CD4-positive, alpha-beta memory T cell (primary cell): ENCODE measurements at regions not wholly inside any gene's neighbourhood (a gene's known extent, or its start where the extent isn't known, plus 50 kb on each side); places are given as distances from the start of the nearest gene placed in this dataset.
"Not testable (repeated sequence)": the region's sequence is repeated elsewhere in the genome, so short reads cannot be mapped to it uniquely, and the experiment has no call there.

Source experiments
- CTCF ChIA-PET: fragments of 350-600 bp; sonication (Branson Sonifier 250); formaldehyde crosslinking; loops from one replicate; lab custom pipeline; 2021; ENCODE audit warnings: inconsistent platforms; ENCODE audit not compliant: partially characterized antibody; lab: Charles Lee
- POLR2A ChIA-PET: fragments of 350-600 bp; sonication (Branson Sonifier 250); formaldehyde crosslinking; loops from one replicate; lab custom pipeline; 2021; ENCODE audit not compliant: partially characterized antibody; lab: Charles Lee
- DNase-seq, 5 donors: peaks; one replicate each; pipeline versions ENCODE4 v3.0.0 to v3.0.0-alpha.2; 2020 to 2022; ENCODE audit warnings: mixed read lengths in 1 of 5
- H3K27ac ChIP-seq: one replicate; pipeline ENCODE4 v1.7.0; 2013; ENCODE audit warnings: low read depth, low read length
- H3K27me3 ChIP-seq: 2 replicates; pipeline ENCODE4 v1.7.0; 2013; ENCODE audit warnings: mild to moderate bottlenecking, low read length, moderate library complexity; ENCODE audit not compliant: insufficient read depth
- H3K36me3 ChIP-seq: 2 replicates; pipeline ENCODE4 v1.7.0; 2013; ENCODE audit warnings: mild to moderate bottlenecking, low read length, moderate library complexity; ENCODE audit not compliant: insufficient read depth
- H3K4me1 ChIP-seq: 2 replicates; pipeline ENCODE4 v1.7.0; 2013; ENCODE audit warnings: mild to moderate bottlenecking, low read length, moderate library complexity; ENCODE audit not compliant: insufficient read depth
- H3K4me3 ChIP-seq, 2 donors: one replicate each; pipeline ENCODE4 v1.7.0; 2013; ENCODE audit warnings: low read length in 2 of 2, mild to moderate bottlenecking in 1 of 2
- H3K9me3 ChIP-seq, 2 donors: one replicate each; pipeline ENCODE4 v1.7.0; 2013; ENCODE audit warnings: low read length in 2 of 2, control low read depth in 1 of 2; ENCODE audit not compliant: control insufficient read depth in 1 of 2
- H3K27ac Mint-ChIP-seq, 7 donors: one replicate each; pipeline ENCODE4 v1.8.0; 2020 to 2021; ENCODE audit warnings: mixed read lengths in 7 of 7, mild to moderate bottlenecking in 6 of 7, inconsistent platforms in 3 of 7, moderate library complexity in 3 of 7
- H3K27me3 Mint-ChIP-seq, 2 donors: one replicate each; pipeline ENCODE4 v1.8.0; 2020 to 2021; ENCODE audit warnings: mixed read lengths in 2 of 2
- H3K36me3 Mint-ChIP-seq, 2 donors: one replicate each; pipeline ENCODE4 v1.8.0; 2020 to 2021; ENCODE audit warnings: mixed read lengths in 2 of 2, inconsistent platforms in 1 of 2, mild to moderate bottlenecking in 1 of 2
- H3K4me1 Mint-ChIP-seq, 4 donors: one replicate each; pipeline ENCODE4 v1.8.0; 2020 to 2021; ENCODE audit warnings: mixed read lengths in 4 of 4, mild to moderate bottlenecking in 1 of 4
- H3K4me3 Mint-ChIP-seq, 8 donors: one replicate each; pipeline ENCODE4 v1.8.0; 2020 to 2021; ENCODE audit warnings: mixed read lengths in 8 of 8, mild to moderate bottlenecking in 7 of 8, moderate library complexity in 6 of 8, inconsistent platforms in 3 of 8
- H3K9me3 Mint-ChIP-seq, 8 donors: one replicate each; pipeline ENCODE4 v1.8.0; 2020 to 2021; ENCODE audit warnings: mixed read lengths in 8 of 8, mild to moderate bottlenecking in 5 of 8, inconsistent platforms in 3 of 8, moderate library complexity in 1 of 8
- intact Hi-C: fragments of 100-400 bp; cut with micrococcal nuclease; formaldehyde crosslinking; loops from one replicate; pipeline ENCODE4 v1.15.1; 2023

GRCh38 chr10:131363416-131363815 is 51.9 kb upstream of the TCERG1L start:
- Histone ChIP-seq H3K36me3 (no peaks in the 10 kb centered on the region), H3K4me1 (no peaks in the 10 kb centered on the region), H3K27ac (no peak overlapping the region), H3K4me3 (no peak overlapping the region), H3K27me3 (no peaks in the 10 kb centered on the region), H3K9me3 (no peaks in the 10 kb centered on the region)
- no peaks in the 10 kb centered on the region for H3K4me1 Mint-ChIP-seq
- intact Hi-C loops: no loop called here
- DNase-seq: no peak
- H3K9me3 Mint-ChIP-seq: peaks cover 3 to 28% (median 13%) of the 10 kb centered on the region in 8 donors
- H3K27ac Mint-ChIP-seq: no peak overlapping the region
- ChIA-PET POLR2A (no interaction called here), CTCF (no interaction called here)
- no peaks in the 10 kb centered on the region for H3K27me3 Mint-ChIP-seq
- H3K36me3 Mint-ChIP-seq: no peaks in the 10 kb centered on the region
- H3K4me3 Mint-ChIP-seq: no peak overlapping the region

- POLR2A ChIA-PET: no interaction called here
- no peaks in the 10 kb centered on the region for H3K27me3 ChIP-seq
Observed at GRCh38 chr10:131371571-131371970, 60.0 kb upstream of the TCERG1L start.

GRCh38 chr10:131381576-131381975 is 70.1 kb upstream of the TCERG1L start:
- Mint-ChIP-seq H3K27me3 (peaks cover 0 to 2% of the 10 kb centered on the region in 2 donors), H3K9me3 (peaks cover 0 to 4% (median under 1%) of the 10 kb centered on the region in 8 donors), H3K4me1 (peaks cover 0 to 3% (median 0%) of the 10 kb centered on the region in 4 donors), H3K4me3 (no peak overlapping the region), H3K27ac (no peak overlapping the region), H3K36me3 (no peaks in the 10 kb centered on the region)
- POLR2A ChIA-PET: no interaction called here
- H3K4me3 ChIP-seq: no peak overlapping the region
- H3K27ac ChIP-seq: no peak overlapping the region
- no peaks in the 10 kb centered on the region for H3K27me3 ChIP-seq
- H3K9me3 ChIP-seq: no peaks in the 10 kb centered on the region
- DNase-seq: no peak
- no peaks in the 10 kb centered on the region for H3K36me3 ChIP-seq
- intact Hi-C loops: no loop called here
- CTCF ChIA-PET: no interaction called here
- H3K4me1 ChIP-seq: no peaks in the 10 kb centered on the region

More at GRCh38 chr10:131371571-131371970, 60.0 kb upstream of the TCERG1L start:
- DNase-seq: no peak
- intact Hi-C loops: no loop called here
- H3K36me3 Mint-ChIP-seq: peaks cover 0 to 1% of the 10 kb centered on the region in 2 donors
- Histone ChIP-seq H3K9me3 (peaks cover 0 to 3% of the 10 kb centered on the region in 2 donors), H3K36me3 (no peaks in the 10 kb centered on the region), H3K27ac (no peak overlapping the region), H3K4me3 (no peak overlapping the region), H3K4me1 (no peaks in the 10 kb centered on the region)
- no peak overlapping the region for H3K4me3 Mint-ChIP-seq
- no peaks in the 10 kb centered on the region for H3K4me1 Mint-ChIP-seq
- CTCF ChIA-PET: no interaction called here
- H3K9me3 Mint-ChIP-seq: peaks cover 3 to 37% (median 14%) of the 10 kb centered on the region in 8 donors
- H3K27me3 Mint-ChIP-seq: no peaks in the 10 kb centered on the region
- H3K27ac Mint-ChIP-seq: no peak overlapping the region

DNA sequence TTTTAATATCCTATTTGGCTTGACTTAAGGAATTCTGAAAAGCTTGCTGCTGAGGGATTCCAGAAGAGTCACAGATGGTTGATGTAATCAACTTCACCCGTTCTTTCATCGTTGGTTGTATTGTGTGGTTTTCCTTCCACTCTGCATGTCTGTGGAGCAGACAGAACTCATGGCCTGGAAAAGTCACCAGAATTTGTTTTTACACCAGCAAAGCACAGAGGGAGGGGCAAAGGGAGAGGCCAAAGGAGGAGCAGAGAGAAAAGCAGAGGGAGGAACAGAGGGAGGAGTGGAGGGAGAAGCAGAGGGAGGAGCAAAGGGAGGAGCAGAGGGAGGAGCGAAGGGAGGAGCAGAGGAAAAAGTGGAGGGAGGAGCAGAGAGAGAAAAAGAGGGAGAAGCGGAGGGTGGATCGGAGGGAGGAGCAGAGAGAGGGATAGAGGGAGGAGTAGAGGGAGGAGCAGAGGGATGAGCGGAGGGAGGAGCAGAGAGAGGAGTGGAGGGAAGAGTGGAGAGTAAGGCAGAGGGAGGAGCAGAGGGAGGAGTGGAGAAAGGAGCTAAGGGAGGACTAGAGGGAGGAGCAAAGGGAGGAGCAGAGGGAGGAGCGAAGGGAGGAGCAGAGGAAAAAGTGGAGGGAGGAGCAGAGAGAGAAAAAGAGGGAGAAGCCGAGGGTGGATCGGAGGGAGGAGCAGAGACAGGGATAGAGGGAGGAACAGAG is 73.8 kb upstream of the TCERG1L start:
- H3K9me3 Mint-ChIP-seq, H3K4me3 ChIP-seq, CTCF ChIA-PET: not testable (repeated sequence)

GRCh38 chr10:131387018-131387529 is 75.6 kb upstream of the TCERG1L start:
- no peaks in the 10 kb centered on the region for H3K4me1 Mint-ChIP-seq
- no peaks in the 10 kb centered on the region for H3K27me3 Mint-ChIP-seq
- H3K9me3 Mint-ChIP-seq: peaks cover 0 to 2% (median 0%) of the 10 kb centered on the region in 8 donors
- Histone ChIP-seq H3K36me3 (no peaks in the 10 kb centered on the region), H3K27ac (no peak overlapping the region), H3K4me3 (no peak overlapping the region), H3K27me3 (no peaks in the 10 kb centered on the region), H3K4me1 (no peaks in the 10 kb centered on the region), H3K9me3 (no peaks in the 10 kb centered on the region)
- no peak overlapping the region for H3K4me3 Mint-ChIP-seq
- intact Hi-C loops: no loop called here
- ChIA-PET POLR2A (no interaction called here), CTCF (no interaction called here)
- no peak overlapping the region for H3K27ac Mint-ChIP-seq
- no peak for DNase-seq
- H3K36me3 Mint-ChIP-seq: no peaks in the 10 kb centered on the region

More for the DNA sequence above, 73.8 kb upstream of the TCERG1L start:
- intact Hi-C loops, H3K4me3 Mint-ChIP-seq, H3K36me3 Mint-ChIP-seq, H3K36me3 ChIP-seq, POLR2A ChIA-PET, H3K27ac Mint-ChIP-seq, H3K4me1 ChIP-seq, DNase-seq, H3K27me3 Mint-ChIP-seq, H3K27me3 ChIP-seq, H3K27ac ChIP-seq, H3K9me3 ChIP-seq, H3K4me1 Mint-ChIP-seq: not testable (repeated sequence)

- ChIA-PET POLR2A (no interaction called here), CTCF (no interaction called here)
- Mint-ChIP-seq H3K36me3 (no peaks in the 10 kb centered on the region), H3K27ac (no peak overlapping the region), H3K9me3 (peaks cover 0 to 8% (median under 1%) of the 10 kb centered on the region in 8 donors), H3K4me3 (no peak overlapping the region), H3K4me1 (no peaks in the 10 kb centered on the region), H3K27me3 (no peaks in the 10 kb centered on the region)
- Histone ChIP-seq H3K27me3 (no peaks in the 10 kb centered on the region), H3K36me3 (no peaks in the 10 kb centered on the region), H3K27ac (no peak overlapping the region), H3K4me3 (no peak overlapping the region), H3K9me3 (no peaks in the 10 kb centered on the region), H3K4me1 (no peaks in the 10 kb centered on the region)
- intact Hi-C loops: no loop called here
- no peak for DNase-seq
Observed at GRCh38 chr10:131391936-131392335, 80.4 kb upstream of the TCERG1L start.

GRCh38 chr10:131396121-131397050 is 84.9 kb upstream of the TCERG1L start:
- Histone ChIP-seq H3K27me3 (no peaks in the 10 kb centered on the region), H3K9me3 (no peaks in the 10 kb centered on the region), H3K27ac (no peak overlapping the region), H3K4me3 (no peak overlapping the region), H3K36me3 (no peaks in the 10 kb centered on the region), H3K4me1 (no peaks in the 10 kb centered on the region)
- no peak for DNase-seq
- peaks cover 0 to 8% (median 2%) of the 10 kb centered on the region in 8 donors for H3K9me3 Mint-ChIP-seq
- CTCF ChIA-PET: no interaction called here
- intact Hi-C loops: no loop called here
- H3K36me3 Mint-ChIP-seq: no peaks in the 10 kb centered on the region
- H3K27me3 Mint-ChIP-seq: no peaks in the 10 kb centered on the region
- no peak overlapping the region for H3K27ac Mint-ChIP-seq
- POLR2A ChIA-PET: no interaction called here
- H3K4me1 Mint-ChIP-seq: no peaks in the 10 kb centered on the region
- no peak overlapping the region for H3K4me3 Mint-ChIP-seq
